Nephron progenitor cell (in vitro differentiated cells): ENCODE measurements at regions not wholly inside any gene's neighbourhood (a gene's known extent, or its start where the extent isn't known, plus 50 kb on each side); places are given as distances from the start of the nearest gene placed in this dataset.
A peak's percentile ranks its signal among the peaks of the same experiment; 100 is the strongest.

Source experiments
- DNase-seq: peaks from one replicate; pipeline ENCODE4 v3.0.0; 2021
- H3K27ac Mint-ChIP-seq: 2 replicates; pipeline ENCODE4 v1.8.0; 2021; ENCODE audit warnings: mild to moderate bottlenecking, moderate library complexity, mixed read lengths
- H3K27me3 Mint-ChIP-seq: 2 replicates; pipeline ENCODE4 v1.8.0; 2021; ENCODE audit warnings: mild to moderate bottlenecking, low read depth, mixed read lengths; ENCODE audit not compliant: poor library complexity
- H3K36me3 Mint-ChIP-seq: 2 replicates; pipeline ENCODE4 v1.8.0; 2021; ENCODE audit warnings: low read depth, mixed read lengths
- H3K4me1 Mint-ChIP-seq: 2 replicates; pipeline ENCODE4 v1.8.0; 2021; ENCODE audit warnings: mixed read lengths
- H3K4me3 Mint-ChIP-seq: 2 replicates; pipeline ENCODE4 v1.8.0; 2021; ENCODE audit warnings: mild to moderate bottlenecking, moderate library complexity, mixed read lengths
- H3K9me3 Mint-ChIP-seq: 2 replicates; pipeline ENCODE4 v1.8.0; 2021; ENCODE audit warnings: mild to moderate bottlenecking, moderate library complexity, mixed read lengths
- CTCF ChIP-seq: fragments of 200-600 bp; sonication (generic); IDR thresholded peaks from 2 replicates; pipeline ENCODE4 v1.5.0; 2021; ENCODE audit warnings: antibody characterized with exemption

DNA sequence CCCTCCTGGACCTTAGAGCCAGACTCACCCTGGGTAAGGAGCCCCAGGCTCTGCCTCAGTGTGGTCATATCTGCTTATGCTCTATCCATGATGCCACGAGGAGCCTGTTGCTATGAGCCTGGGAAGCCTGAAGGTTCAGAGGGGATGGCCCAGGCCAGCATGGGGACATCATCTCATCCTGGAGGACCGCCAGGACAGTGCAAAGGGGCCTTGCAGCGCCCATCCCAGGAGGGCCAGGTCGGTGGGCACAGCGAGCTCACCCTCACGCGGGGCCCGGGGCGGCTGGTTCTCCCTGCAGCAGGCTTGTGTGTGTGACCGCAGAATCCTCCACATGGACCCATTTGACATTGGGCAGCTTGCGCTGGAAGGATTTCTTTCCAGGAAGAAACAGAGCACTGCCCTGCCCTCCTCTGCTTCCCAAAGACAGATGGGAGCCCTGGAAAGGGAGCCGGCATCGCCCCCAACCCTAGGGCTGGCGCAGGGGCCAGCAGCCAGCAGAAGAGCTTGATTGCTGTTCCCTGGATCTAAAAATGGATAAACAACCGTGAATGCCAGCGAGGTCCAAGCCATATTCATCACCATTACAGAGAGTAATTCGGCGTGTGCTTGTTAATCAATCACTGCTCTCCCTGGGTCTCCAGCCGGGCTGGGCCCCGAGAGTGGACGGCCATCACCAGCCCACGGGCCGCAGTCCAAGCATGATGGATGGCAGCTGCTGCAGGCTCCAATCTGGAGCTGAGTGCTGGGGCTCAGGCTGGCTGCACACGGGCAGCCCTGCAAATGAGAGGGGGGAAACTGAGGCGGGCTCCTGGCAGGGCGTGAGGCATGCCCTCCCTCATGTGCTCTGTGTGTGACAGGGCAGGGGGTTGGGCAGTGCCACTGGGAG lies 739.7 kb downstream of the BRD1 start:
- Mint-ChIP-seq H3K27me3 (peaks cover 13% of the 10 kb centered on the region), H3K4me1 (peaks cover 15% of the 10 kb centered on the region), H3K4me3 (no peak overlapping the region), H3K36me3 (no peaks in the 10 kb centered on the region), H3K27ac (peak overlapping the region; percentile 80), H3K9me3 (no peaks in the 10 kb centered on the region)
- no peak for DNase-seq
- no peak for TF ChIP-seq CTCF

GRCh38 chr22:49087198-49087597 lies 740.5 kb downstream of the BRD1 start:
- Mint-ChIP-seq H3K27me3 (peaks cover 11% of the 10 kb centered on the region), H3K9me3 (no peaks in the 10 kb centered on the region), H3K36me3 (no peaks in the 10 kb centered on the region), H3K27ac (no peak overlapping the region), H3K4me3 (no peak overlapping the region), H3K4me1 (peaks cover 12% of the 10 kb centered on the region)
- no peak for TF ChIP-seq CTCF
- DNase-seq = no peak

- Mint-ChIP-seq H3K9me3 (no peaks in the 10 kb centered on the region), H3K27ac (no peak overlapping the region), H3K36me3 (no peaks in the 10 kb centered on the region), H3K27me3 (peaks cover 15% of the 10 kb centered on the region), H3K4me1 (peaks cover 12% of the 10 kb centered on the region), H3K4me3 (no peak overlapping the region)
- DNase-seq = no peak
- no peak for TF ChIP-seq CTCF
Observed at GRCh38 chr22:49086606-49087157, 741.0 kb downstream of the BRD1 start.

GRCh38 chr22:49086181-49086580 lies 741.5 kb downstream of the BRD1 start:
- Mint-ChIP-seq H3K4me3 (no peak overlapping the region), H3K4me1 (peaks cover 12% of the 10 kb centered on the region), H3K27me3 (peaks cover 16% of the 10 kb centered on the region), H3K9me3 (no peaks in the 10 kb centered on the region), H3K27ac (no peak overlapping the region), H3K36me3 (no peaks in the 10 kb centered on the region)
- no peak for DNase-seq
- TF ChIP-seq CTCF = no peak

- no peak for DNase-seq
- Mint-ChIP-seq H3K9me3 (no peaks in the 10 kb centered on the region), H3K4me3 (no peak overlapping the region), H3K27me3 (peaks cover 16% of the 10 kb centered on the region), H3K27ac (no peak overlapping the region), H3K4me1 (peaks cover 12% of the 10 kb centered on the region), H3K36me3 (no peaks in the 10 kb centered on the region)
- TF ChIP-seq CTCF = no peak
Observed at GRCh38 chr22:49084206-49084605, 743.5 kb downstream of the BRD1 start.

GRCh38 chr22:49083607-49084006 lies 744.1 kb downstream of the BRD1 start:
- Mint-ChIP-seq H3K27me3 (peaks cover 16% of the 10 kb centered on the region), H3K4me1 (peaks cover 12% of the 10 kb centered on the region), H3K9me3 (no peaks in the 10 kb centered on the region), H3K36me3 (no peaks in the 10 kb centered on the region), H3K4me3 (no peak overlapping the region), H3K27ac (no peak overlapping the region)
- no peak for DNase-seq
- no peak for TF ChIP-seq CTCF
